BJ (cell line): ENCODE measurements at regions not wholly inside any gene's neighbourhood (a gene's known extent, or its start where the extent isn't known, plus 50 kb on each side); places are given as distances from the start of the nearest gene placed in this dataset.

Experiments used
- CTCF ChIA-PET: fragments of 350-600 bp; formaldehyde crosslinking; extraction: SDS; loops from one replicate; lab custom pipeline; 2021; ENCODE audit warnings: antibody characterized with exemption, inconsistent platforms; lab: Yijun Ruan, JAX
- POLR2A ChIA-PET: fragments of 300-600 bp; sonication (Branson Sonifier 250); formaldehyde crosslinking; extraction: SDS; loops from one replicate; lab custom pipeline; 2021; ENCODE audit warnings: antibody characterized with exemption; lab: Charles Lee
- DNase-seq: peaks from one replicate; pipeline ENCODE4 v3.0.0-alpha.2; 2011; ENCODE audit warnings: low read depth
- H3K27me3 ChIP-seq: 2 replicates; pipeline ENCODE4 v1.6.0; 2011; ENCODE audit warnings: low read length; ENCODE audit not compliant: control insufficient read depth, insufficient read depth
- H3K36me3 ChIP-seq: 2 replicates; pipeline ENCODE4 v1.5.1; 2011; ENCODE audit warnings: low read length; ENCODE audit not compliant: control insufficient read depth, insufficient read depth
- H3K4me3 ChIP-seq: 2 replicates; pipeline ENCODE4 v1.5.1; 2011; ENCODE audit warnings: low read depth, mild to moderate bottlenecking, control low read depth, low read length
- TF ChIP-seq, protein P1 (sequence below): IDR thresholded peaks from 2 replicates; pipeline ENCODE4 v1.5.1; 2011; ENCODE audit warnings: low read depth, mild to moderate bottlenecking, control low read depth, inconsistent platforms, low read length, moderate library complexity; ENCODE audit not compliant: insufficient read depth

DNA sequence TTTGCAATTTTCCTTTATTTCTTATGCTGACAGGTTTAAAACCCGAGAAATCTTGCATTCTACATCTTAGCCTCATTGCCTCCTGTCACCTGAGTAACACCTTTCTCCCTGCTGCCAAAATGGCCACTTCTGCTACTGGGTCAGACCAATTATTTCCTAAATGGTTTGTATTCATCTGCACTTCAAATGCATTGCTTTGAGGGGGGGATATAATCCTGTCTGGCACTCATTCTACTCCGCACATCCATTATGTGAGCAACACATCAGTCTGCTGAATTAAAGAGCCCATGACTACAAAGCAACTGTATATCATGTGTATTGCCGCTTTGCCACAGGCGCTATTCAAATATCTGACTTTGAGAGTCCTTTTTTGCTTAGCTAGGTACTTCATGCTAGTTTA, 141.6 kb upstream of the TSHZ2 start:
- TF ChIP-seq, protein P1, sequence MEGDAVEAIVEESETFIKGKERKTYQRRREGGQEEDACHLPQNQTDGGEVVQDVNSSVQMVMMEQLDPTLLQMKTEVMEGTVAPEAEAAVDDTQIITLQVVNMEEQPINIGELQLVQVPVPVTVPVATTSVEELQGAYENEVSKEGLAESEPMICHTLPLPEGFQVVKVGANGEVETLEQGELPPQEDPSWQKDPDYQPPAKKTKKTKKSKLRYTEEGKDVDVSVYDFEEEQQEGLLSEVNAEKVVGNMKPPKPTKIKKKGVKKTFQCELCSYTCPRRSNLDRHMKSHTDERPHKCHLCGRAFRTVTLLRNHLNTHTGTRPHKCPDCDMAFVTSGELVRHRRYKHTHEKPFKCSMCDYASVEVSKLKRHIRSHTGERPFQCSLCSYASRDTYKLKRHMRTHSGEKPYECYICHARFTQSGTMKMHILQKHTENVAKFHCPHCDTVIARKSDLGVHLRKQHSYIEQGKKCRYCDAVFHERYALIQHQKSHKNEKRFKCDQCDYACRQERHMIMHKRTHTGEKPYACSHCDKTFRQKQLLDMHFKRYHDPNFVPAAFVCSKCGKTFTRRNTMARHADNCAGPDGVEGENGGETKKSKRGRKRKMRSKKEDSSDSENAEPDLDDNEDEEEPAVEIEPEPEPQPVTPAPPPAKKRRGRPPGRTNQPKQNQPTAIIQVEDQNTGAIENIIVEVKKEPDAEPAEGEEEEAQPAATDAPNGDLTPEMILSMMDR = no peak
- CTCF ChIA-PET = interaction anchor here (1.4 kb wide), 1 partner anchor 519 kb away, joined by 4 read pairs; no protein-coding TSS in a partner anchor
- H3K4me3 ChIP-seq = no peak overlapping the region
- POLR2A ChIA-PET = no interaction called here
- DNase-seq = no peak
- no peaks in the 10 kb centered on the region for H3K36me3 ChIP-seq
- H3K27me3 ChIP-seq = no peaks in the 10 kb centered on the region

DNA sequence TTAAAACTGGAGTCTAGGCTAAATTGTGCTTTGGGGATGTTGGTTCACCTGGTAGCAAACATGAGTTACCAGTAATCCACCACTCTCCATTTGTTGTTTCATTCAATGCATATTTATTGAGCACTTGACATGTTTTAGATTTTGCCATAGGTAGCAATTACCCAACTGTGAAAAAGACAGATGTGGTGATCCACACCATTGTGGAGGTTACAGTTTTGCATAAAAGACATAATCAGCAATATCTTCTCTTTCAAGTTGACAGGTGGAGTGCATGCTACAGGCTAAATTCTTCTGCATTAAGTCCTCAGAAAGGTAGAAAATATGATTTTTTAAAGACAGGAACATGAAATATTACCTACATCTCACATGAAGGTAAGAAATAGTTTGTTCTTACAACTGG, 143.0 kb upstream of the TSHZ2 start:
- TF ChIP-seq, protein P1 = no peak
- Histone ChIP-seq H3K27me3 (no peaks in the 10 kb centered on the region), H3K36me3 (no peaks in the 10 kb centered on the region), H3K4me3 (no peak overlapping the region)
- ChIA-PET POLR2A (no interaction called here), CTCF (interaction anchor here (1.4 kb wide), 1 partner anchor 517 kb away, joined by 4 read pairs; no protein-coding TSS in a partner anchor)
- DNase-seq = no peak

DNA sequence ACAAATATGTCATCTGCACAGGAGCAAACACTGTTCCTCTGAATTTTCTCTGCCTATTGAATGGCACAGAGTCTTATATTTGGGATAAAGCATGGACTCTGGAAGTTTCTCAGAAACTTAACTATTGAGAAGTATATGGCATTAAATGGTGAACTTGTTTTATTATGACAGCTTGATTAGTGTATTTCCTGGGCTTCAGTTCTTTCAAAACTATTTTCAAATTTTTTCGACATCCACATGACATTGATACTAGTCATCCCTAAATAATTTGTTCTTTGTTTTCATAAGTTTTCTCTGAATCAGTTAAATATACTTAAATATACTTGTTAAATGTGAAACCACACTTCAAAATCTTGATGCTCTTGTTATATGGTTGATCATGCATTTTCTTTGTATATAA, 144.0 kb upstream of the TSHZ2 start:
- POLR2A ChIA-PET = no interaction called here

DNA sequence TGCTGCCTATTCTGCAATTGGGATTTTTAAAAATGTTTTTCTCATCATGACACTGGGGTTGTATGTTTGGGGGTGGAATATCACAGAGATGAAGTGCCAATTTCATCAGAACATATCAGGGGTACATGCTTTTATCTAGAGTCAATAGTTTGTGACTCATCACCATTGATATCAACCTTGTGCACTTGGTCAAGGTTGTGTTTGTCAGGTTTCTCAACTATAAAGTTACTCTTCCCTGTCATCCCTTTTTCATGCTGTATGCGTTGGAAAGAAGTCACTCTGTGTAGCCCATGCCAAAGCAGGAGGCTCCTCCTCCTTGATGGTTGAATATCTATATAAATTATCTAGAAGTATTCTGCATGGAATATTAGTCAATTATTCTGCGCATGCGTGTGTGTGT, 145.4 kb upstream of the TSHZ2 start:
- DNase-seq = no peak
- H3K36me3 ChIP-seq = no peaks in the 10 kb centered on the region
- no peak overlapping the region for H3K4me3 ChIP-seq
- no peaks in the 10 kb centered on the region for H3K27me3 ChIP-seq
- CTCF ChIA-PET = no interaction called here
- POLR2A ChIA-PET = no interaction called here
- TF ChIP-seq, protein P1 = no peak

More for the DNA sequence above, 144.0 kb upstream of the TSHZ2 start:
- TF ChIP-seq, protein P1 = no peak
- Histone ChIP-seq H3K27me3 (no peaks in the 10 kb centered on the region), H3K36me3 (no peaks in the 10 kb centered on the region), H3K4me3 (no peak overlapping the region)
- DNase-seq = no peak
- CTCF ChIA-PET = no interaction called here

DNA sequence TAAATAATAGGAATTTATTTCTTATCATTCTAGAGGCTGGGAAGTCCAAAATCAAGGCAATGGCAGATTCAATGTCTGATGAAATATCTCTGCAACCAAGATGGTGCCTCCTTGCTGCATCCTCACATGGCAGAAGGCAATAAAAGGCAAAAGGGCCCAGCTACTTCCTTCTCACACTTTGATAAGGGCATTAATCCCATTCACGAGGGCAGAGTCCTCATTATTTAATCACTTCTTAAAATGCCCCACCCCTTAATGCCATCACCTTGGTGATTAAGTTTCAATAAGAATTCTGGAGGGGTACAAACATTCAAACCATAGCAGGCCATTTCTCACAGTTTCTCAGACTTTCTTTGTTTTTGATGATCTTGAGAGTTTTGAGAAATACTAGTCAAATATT, 145.8 kb upstream of the TSHZ2 start:
- no peak for DNase-seq
- Histone ChIP-seq H3K4me3 (no peak overlapping the region), H3K27me3 (no peaks in the 10 kb centered on the region), H3K36me3 (no peaks in the 10 kb centered on the region)
- CTCF ChIA-PET = no interaction called here
- TF ChIP-seq, protein P1 = no peak
- POLR2A ChIA-PET = no interaction called here
